Body of pancreas (tissue), 4 donors: ENCODE measurements at regions not wholly inside any gene's neighbourhood (a gene's known extent, or its start where the extent isn't known, plus 50 kb on each side); places are given as distances from the start of the nearest gene placed in this dataset.

ENCODE experiments used
- ATAC-seq: fragments of 150-250 bp; one replicate; pipeline ENCODE4 v1.9.1; 2016
- DNase-seq, 4 donors: peaks; one replicate each; pipeline ENCODE4 v3.0.0-alpha.2; 2019
- H3K27ac ChIP-seq, 4 donors: fragments of 200-600 bp; sonication (generic); 1 replicate in 3 of 4; 2 replicates in 1 of 4; pipeline versions ENCODE4 v1.5.1 to v1.6.1; 2016 to 2019; ENCODE audit warnings: mild to moderate bottlenecking in 1 of 4, mixed read lengths in 1 of 4, moderate library complexity in 1 of 4
- H3K27me3 ChIP-seq, 2 donors: fragments of 200-600 bp; sonication (generic); one replicate each; pipeline ENCODE4 v1.6.0; 2016; ENCODE audit warnings: mild to moderate bottlenecking in 1 of 2
- H3K36me3 ChIP-seq, 2 donors: fragments of 200-600 bp; sonication (generic); replicated peaks in 1 of 2; 2 replicates each; pipeline ENCODE4 v1.5.1; 2016; ENCODE audit warnings: low read depth in 2 of 2; ENCODE audit not compliant: insufficient read depth in 1 of 2
- H3K4me1 ChIP-seq: fragments of 200-600 bp; sonication (generic); one replicate; pipeline ENCODE4 v1.6.0; 2016
- H3K4me3 ChIP-seq, 2 donors: fragments of 200-600 bp; sonication (generic); 1 replicate in 1 of 2; 2 replicates in 1 of 2; pipeline ENCODE4 v1.5.1; 2016 to 2019
- H3K9me3 ChIP-seq, 3 donors: fragments of 200-600 bp; sonication (generic); 1 replicate in 2 of 3; 2 replicates in 1 of 3; pipeline ENCODE4 v1.5.1; 2016
- POLR2A ChIP-seq, 3 donors: fragments of 450-650 bp; IDR thresholded peaks; one replicate each; pipeline ENCODE4 v1.6.1; 2016; ENCODE audit warnings: antibody characterized with exemption in 3 of 3, mild to moderate bottlenecking in 2 of 3
- WGBS, 2 donors: methylation state at CpG; one replicate each; pipeline ENCODE4 v1.1.5; 2017; 5-methylcytosine and 5-hydroxymethylcytosine counted together
- intact Hi-C: fragments of 100-400 bp; cut with DNase I; formaldehyde crosslinking; loops from one replicate; pipeline ENCODE4 v1.15.1; 2023
- TF ChIP-seq, protein P1 (sequence below), 7 experiments: fragments of 450-650 bp in 4 of 7; fragments of 200-600 bp in 3 of 7; sonication (generic) in 3 of 7; IDR thresholded peaks; one replicate each; pipeline ENCODE4 v1.5.1; 2016 to 2019; ENCODE audit warnings: antibody characterized with exemption in 7 of 7

DNA sequence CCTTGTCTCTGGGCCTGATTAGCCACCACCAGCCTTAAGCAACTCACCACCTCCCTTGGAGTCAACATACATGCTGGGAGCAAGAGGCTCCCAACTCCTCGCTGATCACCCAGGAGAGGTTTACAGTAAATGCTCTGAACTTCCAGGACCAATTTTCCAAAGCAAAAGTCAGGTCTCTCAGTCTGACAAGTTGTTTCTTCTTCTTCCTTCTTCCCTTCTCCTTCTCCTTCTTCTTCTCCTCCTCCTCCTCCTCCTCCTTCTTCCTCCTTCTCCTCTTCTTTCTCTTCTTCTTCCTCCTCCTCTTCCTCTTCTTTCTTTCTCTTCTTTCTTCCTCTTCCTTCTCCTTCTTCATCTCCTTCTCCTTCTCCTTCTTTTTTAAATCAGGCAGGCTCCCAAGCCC lies 148.2 kb downstream of the NECTIN1 start:
- no peaks in the 10 kb centered on the region for H3K9me3 ChIP-seq
- H3K4me3 ChIP-seq = no peak overlapping the region
- H3K27me3 ChIP-seq = no peaks in the 10 kb centered on the region
- ATAC-seq (no peak), DNase-seq (no peak)
- TF ChIP-seq POLR2A (IDR thresholded peaks at IDR 0.05) = no peak
- TF ChIP-seq, protein P1, sequence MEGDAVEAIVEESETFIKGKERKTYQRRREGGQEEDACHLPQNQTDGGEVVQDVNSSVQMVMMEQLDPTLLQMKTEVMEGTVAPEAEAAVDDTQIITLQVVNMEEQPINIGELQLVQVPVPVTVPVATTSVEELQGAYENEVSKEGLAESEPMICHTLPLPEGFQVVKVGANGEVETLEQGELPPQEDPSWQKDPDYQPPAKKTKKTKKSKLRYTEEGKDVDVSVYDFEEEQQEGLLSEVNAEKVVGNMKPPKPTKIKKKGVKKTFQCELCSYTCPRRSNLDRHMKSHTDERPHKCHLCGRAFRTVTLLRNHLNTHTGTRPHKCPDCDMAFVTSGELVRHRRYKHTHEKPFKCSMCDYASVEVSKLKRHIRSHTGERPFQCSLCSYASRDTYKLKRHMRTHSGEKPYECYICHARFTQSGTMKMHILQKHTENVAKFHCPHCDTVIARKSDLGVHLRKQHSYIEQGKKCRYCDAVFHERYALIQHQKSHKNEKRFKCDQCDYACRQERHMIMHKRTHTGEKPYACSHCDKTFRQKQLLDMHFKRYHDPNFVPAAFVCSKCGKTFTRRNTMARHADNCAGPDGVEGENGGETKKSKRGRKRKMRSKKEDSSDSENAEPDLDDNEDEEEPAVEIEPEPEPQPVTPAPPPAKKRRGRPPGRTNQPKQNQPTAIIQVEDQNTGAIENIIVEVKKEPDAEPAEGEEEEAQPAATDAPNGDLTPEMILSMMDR (IDR thresholded peaks at IDR 0.05) = no peak
- H3K36me3 ChIP-seq = no peaks in the 10 kb centered on the region
- 100% methylated on average over 1 of the region's 1 CpG for WGBS, 2 donors
- H3K27ac ChIP-seq = no peak overlapping the region
- H3K4me1 ChIP-seq = peaks cover 25% of the 10 kb centered on the region
- intact Hi-C loops = no loop called here

DNA sequence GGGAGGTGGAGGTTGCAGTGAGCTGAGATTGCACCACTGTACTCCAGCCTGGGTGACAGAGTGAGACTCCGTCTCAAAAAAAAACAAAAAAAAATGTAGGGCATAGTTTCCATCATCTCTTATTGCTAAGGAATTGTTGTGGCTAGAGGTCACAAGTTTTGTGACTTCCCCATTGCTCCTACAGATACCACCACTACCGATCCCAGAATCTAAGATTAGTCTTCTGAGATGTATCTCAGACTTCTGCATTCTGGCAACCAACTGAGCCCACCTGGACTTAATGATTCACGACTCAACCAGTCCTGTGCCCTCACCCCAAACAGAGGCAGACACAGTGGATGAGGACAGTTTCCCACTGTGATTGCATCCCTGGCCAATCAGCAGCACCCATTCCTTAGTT lies 148.9 kb downstream of the NECTIN1 start:
- Histone ChIP-seq H3K4me3 (no peak overlapping the region), H3K36me3 (no peaks in the 10 kb centered on the region), H3K9me3 (no peaks in the 10 kb centered on the region), H3K4me1 (peaks cover 20% of the 10 kb centered on the region), H3K27ac (no peak overlapping the region), H3K27me3 (no peaks in the 10 kb centered on the region)
- no peak for TF ChIP-seq POLR2A (IDR thresholded peaks at IDR 0.05)
- TF ChIP-seq, protein P1 (IDR thresholded peaks at IDR 0.05) = no peak
- 83 to 90% methylated on average over 3 of the region's 3 CpGs for WGBS, 2 donors
- intact Hi-C loops = no loop called here
- ATAC-seq (no peak), DNase-seq (no peak)

DNA sequence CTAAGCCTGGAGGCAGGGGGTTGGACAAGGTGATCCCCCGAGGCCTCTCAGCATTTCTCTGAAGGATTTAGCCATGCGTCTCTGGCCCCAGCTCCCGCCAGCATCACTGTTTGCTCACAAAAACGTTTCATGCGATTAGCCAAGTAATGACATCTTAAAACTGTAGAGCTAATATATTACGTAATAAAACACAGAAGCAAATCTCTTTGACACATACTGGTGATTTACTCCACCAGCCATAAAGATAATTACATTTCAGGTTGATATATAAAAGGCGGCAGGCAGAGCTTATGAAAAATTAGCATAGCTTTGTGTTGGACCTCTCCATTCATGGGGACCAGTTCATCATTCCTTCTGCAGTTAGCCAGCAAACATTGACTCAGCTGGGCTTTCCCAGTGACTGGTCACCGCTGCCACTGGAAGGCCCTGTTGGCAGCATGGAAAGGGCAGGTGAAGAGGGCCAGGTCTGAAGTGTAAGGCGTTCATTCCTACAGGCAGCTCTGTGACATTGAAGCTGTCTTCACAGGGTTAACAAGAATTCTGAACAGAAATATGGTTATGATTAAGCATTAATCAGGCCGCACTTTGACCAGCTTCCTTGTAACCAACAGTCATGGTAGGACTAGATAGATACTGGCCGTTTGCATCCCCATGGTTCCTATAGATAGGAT lies 150.3 kb downstream of the NECTIN1 start:
- ATAC-seq (no peak), DNase-seq (peak; percentile 22 to 79 (median 55))
- no peak overlapping the region for H3K27ac ChIP-seq
- TF ChIP-seq, protein P1 (IDR thresholded peaks at IDR 0.05) = no peak
- no peak for TF ChIP-seq POLR2A (IDR thresholded peaks at IDR 0.05)
- WGBS, 2 donors = 26 to 34% methylated on average over 11 of the region's 11 CpGs
- H3K4me3 ChIP-seq = no peak overlapping the region
- H3K27me3 ChIP-seq = no peaks in the 10 kb centered on the region
- H3K9me3 ChIP-seq = no peaks in the 10 kb centered on the region
- intact Hi-C loops = no loop called here
- H3K4me1 ChIP-seq = peaks cover 8% of the 10 kb centered on the region
- no peaks in the 10 kb centered on the region for H3K36me3 ChIP-seq

DNA sequence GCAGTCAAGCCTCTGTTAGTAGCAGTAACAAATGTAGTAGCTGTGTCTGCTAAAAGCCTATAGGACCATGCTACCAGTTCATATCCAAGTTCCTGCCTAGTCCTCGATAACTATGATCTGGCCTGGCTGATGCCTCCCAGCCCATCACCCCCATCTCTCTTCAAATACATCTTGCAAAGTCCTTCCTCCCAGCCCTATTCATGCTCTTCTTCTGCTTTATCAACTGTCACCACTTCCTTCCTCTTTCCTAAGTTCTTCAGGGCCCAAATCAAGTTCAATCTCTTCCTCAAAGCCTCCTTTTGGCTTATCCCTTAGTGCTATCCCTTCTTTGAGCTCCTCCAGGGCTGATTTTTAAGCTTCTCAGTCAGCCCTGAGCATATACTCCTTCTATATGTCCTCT lies 150.9 kb upstream of the THY1 start:
- no peaks in the 10 kb centered on the region for H3K36me3 ChIP-seq
- no peaks in the 10 kb centered on the region for H3K27me3 ChIP-seq
- no peak overlapping the region for H3K4me3 ChIP-seq
- ATAC-seq (no peak), DNase-seq (peak in 1 of 4 donors; percentile 10)
- H3K9me3 ChIP-seq = no peaks in the 10 kb centered on the region
- peaks cover 6% of the 10 kb centered on the region for H3K4me1 ChIP-seq
- no peak overlapping the region for H3K27ac ChIP-seq
- intact Hi-C loops = no loop called here
- no peak for TF ChIP-seq POLR2A (IDR thresholded peaks at IDR 0.05)
- TF ChIP-seq, protein P1 (IDR thresholded peaks at IDR 0.05) = no peak
- WGBS, 2 donors = 71 to 100% methylated on average over 1 of the region's 1 CpG
